Neural cell (in vitro differentiated cells): ENCODE measurements at regions not wholly inside any gene's neighbourhood (a gene's known extent, or its start where the extent isn't known, plus 50 kb on each side); places are given as distances from the start of the nearest gene placed in this dataset.

Source experiments
- H2AFZ ChIP-seq: fragments of 200-600, 300-800 bp; sonication (generic), shearing (Covaris generic); 2 replicates; pipeline ENCODE4 v1.6.0; 2014; ENCODE audit warnings: low read depth, mild to moderate bottlenecking, antibody characterized with exemption, low read length, moderate library complexity
- H3F3A ChIP-seq: fragments of 200-600 bp; shearing (Covaris generic); 2 replicates; pipeline ENCODE4 v1.6.1; 2016; ENCODE audit warnings: mild to moderate bottlenecking, moderate library complexity, mixed read lengths, antibody characterized with exemption, low read length; ENCODE audit not compliant: insufficient read depth, poor library complexity, severe bottlenecking
- H3K27ac ChIP-seq: fragments of 200-600, 300-800 bp; sonication (generic), shearing (Covaris generic); 2 replicates; pipeline ENCODE4 v1.5.1; 2014; ENCODE audit warnings: mild to moderate bottlenecking, low read length, moderate library complexity
- H3K27me3 ChIP-seq: fragments of 300-800, 200-600 bp; sonication (generic), shearing (Covaris generic); 2 replicates; pipeline ENCODE4 v1.6.0; 2014; ENCODE audit warnings: mild to moderate bottlenecking, low read depth, low read length, moderate library complexity; ENCODE audit not compliant: insufficient read depth
- H3K36me3 ChIP-seq: fragments of 300-800, 200-600 bp; sonication (generic), shearing (Covaris generic); 2 replicates; pipeline ENCODE4 v1.5.1; 2014; ENCODE audit warnings: mild to moderate bottlenecking, antibody characterized with exemption, low read length, moderate library complexity; ENCODE audit not compliant: insufficient read depth
- H3K4me2 ChIP-seq: fragments of 300-800, 200-600 bp; sonication (generic), shearing (Covaris generic); 2 replicates; pipeline ENCODE4 v1.6.0; 2014; ENCODE audit warnings: mild to moderate bottlenecking, low read length
- H3K4me3 ChIP-seq: fragments of 300-800, 200-600 bp; sonication (generic), shearing (Covaris generic); 2 replicates; pipeline ENCODE4 v1.5.1; 2014; ENCODE audit warnings: mild to moderate bottlenecking, low read length, moderate library complexity
- H3K79me2 ChIP-seq: fragments of 200-600 bp; shearing (Covaris generic); replicated peaks from 2 replicates; pipeline ENCODE4 v1.6.0; 2014; ENCODE audit warnings: mild to moderate bottlenecking, low read length, moderate library complexity; ENCODE audit not compliant: insufficient read depth
- H3K9ac ChIP-seq: fragments of 300-800, 200-600 bp; sonication (generic), shearing (Covaris generic); 2 replicates; pipeline ENCODE4 v1.6.1; 2016; ENCODE audit warnings: mild to moderate bottlenecking, low read length, mixed read lengths
- H3K9me2 ChIP-seq: fragments of 200-600 bp; shearing (Covaris generic); 2 replicates; pipeline ENCODE4 v1.6.1; 2016; ENCODE audit warnings: mild to moderate bottlenecking, low read length, mixed read lengths; ENCODE audit not compliant: insufficient read depth
- H3K9me3 ChIP-seq: fragments of 200-600, 300-800 bp; sonication (generic), shearing (Covaris generic); 2 replicates; pipeline ENCODE4 v1.6.1; 2016; ENCODE audit warnings: mild to moderate bottlenecking, mixed run types, low read length, moderate library complexity, mixed read lengths
- H4K20me1 ChIP-seq: fragments of 200-600 bp; shearing (Covaris generic); 2 replicates; pipeline ENCODE4 v1.6.1; 2016; ENCODE audit warnings: mild to moderate bottlenecking, mixed run types; ENCODE audit not compliant: insufficient read depth
- EP300 ChIP-seq: fragments of 450-650 bp; conservative IDR thresholded peaks from 2 replicates; pipeline ENCODE4 v1.6.1; 2014; ENCODE audit warnings: antibody characterized with exemption, mild to moderate bottlenecking, moderate library complexity; ENCODE audit not compliant: poor library complexity, severe bottlenecking
- EZH2 ChIP-seq: fragments of 200-600, 300-800 bp; shearing (Covaris generic), sonication (generic); IDR thresholded peaks from 2 replicates; pipeline ENCODE4 v1.6.1; 2014; ENCODE audit warnings: antibody characterized with exemption, low read length, borderline replicate concordance, mild to moderate bottlenecking; ENCODE audit not compliant: insufficient read depth, poor library complexity, severe bottlenecking
- MXI1 ChIP-seq: fragments of 450-650 bp; conservative IDR thresholded peaks from 2 replicates; pipeline ENCODE4 v1.6.1; 2014; ENCODE audit warnings: antibody characterized with exemption, mild to moderate bottlenecking; ENCODE audit not compliant: poor library complexity, severe bottlenecking
- POLR2AphosphoS5 ChIP-seq: IDR thresholded peaks from 2 replicates; pipeline ENCODE4 v1.6.1; 2012
- RAD21 ChIP-seq: fragments of 450-650 bp; conservative IDR thresholded peaks from 2 replicates; pipeline ENCODE4 v1.6.1; 2014; ENCODE audit warnings: antibody characterized with exemption, mild to moderate bottlenecking, moderate library complexity
- SMC3 ChIP-seq: fragments of 450-650 bp; conservative IDR thresholded peaks from 2 replicates; pipeline ENCODE4 v1.6.1; 2014; ENCODE audit warnings: antibody characterized with exemption, mild to moderate bottlenecking, moderate library complexity; ENCODE audit not compliant: poor library complexity
- TAF1 ChIP-seq: IDR thresholded peaks from 2 replicates; pipeline ENCODE4 v1.6.1; 2012; ENCODE audit warnings: low read depth
- TF ChIP-seq, protein P1 (sequence below): IDR thresholded peaks from 2 replicates; pipeline ENCODE4 v1.6.1; 2012; ENCODE audit warnings: borderline replicate concordance
- TF ChIP-seq, protein P2 (sequence below): fragments of 450-650 bp; IDR thresholded peaks from 2 replicates; pipeline ENCODE4 v1.5.1; 2014; ENCODE audit warnings: antibody characterized with exemption, mild to moderate bottlenecking, moderate library complexity; ENCODE audit not compliant: poor library complexity, severe bottlenecking

DNA sequence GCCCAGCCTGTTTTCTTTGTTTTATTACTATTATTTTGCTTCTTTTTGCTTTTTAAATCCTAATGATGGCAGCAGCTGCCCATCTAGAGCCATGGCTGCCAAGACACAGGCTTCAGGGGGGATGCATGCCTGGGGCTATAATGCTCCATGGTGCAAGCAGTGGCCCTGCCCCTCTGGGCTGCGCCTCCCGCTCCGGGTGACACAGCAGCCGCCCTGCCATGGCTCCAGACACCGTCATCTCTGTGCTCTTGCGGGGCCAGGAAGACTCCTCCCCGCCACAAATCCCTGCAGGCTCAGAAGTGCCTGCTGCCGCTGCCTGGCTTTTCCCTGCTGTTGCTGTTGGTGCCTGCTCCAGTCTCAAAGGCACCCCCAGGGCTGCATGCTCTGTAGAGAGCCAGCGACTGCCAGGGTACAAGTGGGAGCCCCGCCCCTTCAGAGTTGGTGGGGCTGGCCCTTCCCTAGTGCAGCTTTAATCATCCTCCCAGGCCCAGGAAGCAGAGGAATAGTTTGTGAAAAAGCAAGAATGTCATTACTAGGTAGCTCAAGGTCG, 581.5 kb downstream of the FGF9 start:
- Histone ChIP-seq H3F3A (no peaks in the 10 kb centered on the region), H4K20me1 (no peaks in the 10 kb centered on the region), H3K9ac (no peak overlapping the region), H3K27me3 (no peaks in the 10 kb centered on the region), H3K9me2 (no peaks in the 10 kb centered on the region), H3K79me2 (no peaks in the 10 kb centered on the region), H3K27ac (no peak overlapping the region), H3K4me3 (no peak overlapping the region), H3K4me2 (no peak overlapping the region), H3K36me3 (no peaks in the 10 kb centered on the region), H3K9me3 (no peaks in the 10 kb centered on the region), H2AFZ (no peak overlapping the region)
- TF ChIP-seq, protein P1, sequence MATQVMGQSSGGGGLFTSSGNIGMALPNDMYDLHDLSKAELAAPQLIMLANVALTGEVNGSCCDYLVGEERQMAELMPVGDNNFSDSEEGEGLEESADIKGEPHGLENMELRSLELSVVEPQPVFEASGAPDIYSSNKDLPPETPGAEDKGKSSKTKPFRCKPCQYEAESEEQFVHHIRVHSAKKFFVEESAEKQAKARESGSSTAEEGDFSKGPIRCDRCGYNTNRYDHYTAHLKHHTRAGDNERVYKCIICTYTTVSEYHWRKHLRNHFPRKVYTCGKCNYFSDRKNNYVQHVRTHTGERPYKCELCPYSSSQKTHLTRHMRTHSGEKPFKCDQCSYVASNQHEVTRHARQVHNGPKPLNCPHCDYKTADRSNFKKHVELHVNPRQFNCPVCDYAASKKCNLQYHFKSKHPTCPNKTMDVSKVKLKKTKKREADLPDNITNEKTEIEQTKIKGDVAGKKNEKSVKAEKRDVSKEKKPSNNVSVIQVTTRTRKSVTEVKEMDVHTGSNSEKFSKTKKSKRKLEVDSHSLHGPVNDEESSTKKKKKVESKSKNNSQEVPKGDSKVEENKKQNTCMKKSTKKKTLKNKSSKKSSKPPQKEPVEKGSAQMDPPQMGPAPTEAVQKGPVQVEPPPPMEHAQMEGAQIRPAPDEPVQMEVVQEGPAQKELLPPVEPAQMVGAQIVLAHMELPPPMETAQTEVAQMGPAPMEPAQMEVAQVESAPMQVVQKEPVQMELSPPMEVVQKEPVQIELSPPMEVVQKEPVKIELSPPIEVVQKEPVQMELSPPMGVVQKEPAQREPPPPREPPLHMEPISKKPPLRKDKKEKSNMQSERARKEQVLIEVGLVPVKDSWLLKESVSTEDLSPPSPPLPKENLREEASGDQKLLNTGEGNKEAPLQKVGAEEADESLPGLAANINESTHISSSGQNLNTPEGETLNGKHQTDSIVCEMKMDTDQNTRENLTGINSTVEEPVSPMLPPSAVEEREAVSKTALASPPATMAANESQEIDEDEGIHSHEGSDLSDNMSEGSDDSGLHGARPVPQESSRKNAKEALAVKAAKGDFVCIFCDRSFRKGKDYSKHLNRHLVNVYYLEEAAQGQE: no peak
- TF ChIP-seq RAD21: no peak
- TF ChIP-seq EZH2: no peak
- TF ChIP-seq, protein P2, sequence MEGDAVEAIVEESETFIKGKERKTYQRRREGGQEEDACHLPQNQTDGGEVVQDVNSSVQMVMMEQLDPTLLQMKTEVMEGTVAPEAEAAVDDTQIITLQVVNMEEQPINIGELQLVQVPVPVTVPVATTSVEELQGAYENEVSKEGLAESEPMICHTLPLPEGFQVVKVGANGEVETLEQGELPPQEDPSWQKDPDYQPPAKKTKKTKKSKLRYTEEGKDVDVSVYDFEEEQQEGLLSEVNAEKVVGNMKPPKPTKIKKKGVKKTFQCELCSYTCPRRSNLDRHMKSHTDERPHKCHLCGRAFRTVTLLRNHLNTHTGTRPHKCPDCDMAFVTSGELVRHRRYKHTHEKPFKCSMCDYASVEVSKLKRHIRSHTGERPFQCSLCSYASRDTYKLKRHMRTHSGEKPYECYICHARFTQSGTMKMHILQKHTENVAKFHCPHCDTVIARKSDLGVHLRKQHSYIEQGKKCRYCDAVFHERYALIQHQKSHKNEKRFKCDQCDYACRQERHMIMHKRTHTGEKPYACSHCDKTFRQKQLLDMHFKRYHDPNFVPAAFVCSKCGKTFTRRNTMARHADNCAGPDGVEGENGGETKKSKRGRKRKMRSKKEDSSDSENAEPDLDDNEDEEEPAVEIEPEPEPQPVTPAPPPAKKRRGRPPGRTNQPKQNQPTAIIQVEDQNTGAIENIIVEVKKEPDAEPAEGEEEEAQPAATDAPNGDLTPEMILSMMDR: no peak
- TF ChIP-seq MXI1: no peak
- TF ChIP-seq EP300: no peak
- no peak for TF ChIP-seq SMC3
- TF ChIP-seq TAF1: no peak
- TF ChIP-seq POLR2AphosphoS5: no peak

DNA sequence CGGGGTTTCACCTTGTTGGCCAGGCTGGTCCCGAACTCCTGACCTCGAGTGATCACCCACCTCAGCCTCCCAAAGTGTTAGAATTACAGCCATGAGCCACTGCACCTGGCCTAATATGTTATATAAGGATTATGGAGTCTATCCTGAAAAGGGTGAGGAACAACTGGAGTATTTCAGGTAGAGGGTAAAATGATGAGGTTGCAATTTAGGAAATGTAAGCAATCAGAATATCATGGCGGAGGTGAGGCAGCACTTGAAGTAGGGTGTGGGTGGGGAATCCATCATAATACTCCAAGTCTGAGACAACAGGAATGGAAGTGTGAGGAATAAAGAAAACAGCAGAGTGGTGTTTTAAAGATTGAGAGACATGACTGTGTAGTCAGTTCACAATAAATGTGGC, 582.2 kb downstream of the FGF9 start:
- no peak overlapping the region for H3K9ac ChIP-seq
- H2AFZ ChIP-seq: no peak overlapping the region
- H3K9me2 ChIP-seq: no peaks in the 10 kb centered on the region
- no peaks in the 10 kb centered on the region for H3F3A ChIP-seq
- TF ChIP-seq POLR2AphosphoS5: no peak
- no peak for TF ChIP-seq SMC3
- no peak for TF ChIP-seq MXI1
- TF ChIP-seq, protein P1: no peak
- H3K4me2 ChIP-seq: no peak overlapping the region
- H3K27ac ChIP-seq: no peak overlapping the region
- H4K20me1 ChIP-seq: no peaks in the 10 kb centered on the region
- H3K79me2 ChIP-seq: no peaks in the 10 kb centered on the region
- H3K36me3 ChIP-seq: no peaks in the 10 kb centered on the region
- H3K4me3 ChIP-seq: no peak overlapping the region
- no peaks in the 10 kb centered on the region for H3K27me3 ChIP-seq
- H3K9me3 ChIP-seq: no peaks in the 10 kb centered on the region
